Calu3 (cell line): ENCODE measurements at regions not wholly inside any gene's neighbourhood (a gene's known extent, or its start where the extent isn't known, plus 50 kb on each side); places are given as distances from the start of the nearest gene placed in this dataset.
"Not testable (repeated sequence)": the region's sequence is repeated elsewhere in the genome, so short reads cannot be mapped to it uniquely, and the experiment has no call there.

Experiments
- BruUV-seq: library from RNA; stranded (reverse); fragments of 400-500 nt; replicated peaks from 2 replicates; lab custom pipeline; 2021; lab: Mats Ljungman, UMichigan
- CTCF ChIA-PET: fragments of 300-600 bp; sonication (Branson Sonifier 250); formaldehyde crosslinking; loops from one replicate; lab custom pipeline; 2022; ENCODE audit warnings: antibody characterized with exemption; lab: Charles Lee
- DNase-seq: peaks from one replicate; pipeline ENCODE4 v3.0.0; 2022
- H3K27ac Mint-ChIP-seq: one replicate; pipeline ENCODE4 v1.8.0; 2022; ENCODE audit warnings: mixed read lengths; ENCODE audit not compliant: unreplicated experiment
- H3K27me3 Mint-ChIP-seq: one replicate; pipeline ENCODE4 v1.8.0; 2022; ENCODE audit warnings: mixed read lengths; ENCODE audit not compliant: unreplicated experiment
- H3K36me3 Mint-ChIP-seq: one replicate; pipeline ENCODE4 v1.8.0; 2022; ENCODE audit warnings: mild to moderate bottlenecking, moderate library complexity, mixed read lengths; ENCODE audit not compliant: insufficient read depth, unreplicated experiment
- H3K4me1 Mint-ChIP-seq: one replicate; pipeline ENCODE4 v1.8.0; 2022; ENCODE audit warnings: mild to moderate bottlenecking, low read depth, mixed read lengths; ENCODE audit not compliant: unreplicated experiment
- H3K4me3 Mint-ChIP-seq: one replicate; pipeline ENCODE4 v1.8.0; 2022; ENCODE audit warnings: mild to moderate bottlenecking, low read depth, moderate library complexity, mixed read lengths; ENCODE audit not compliant: unreplicated experiment
- H3K9me3 Mint-ChIP-seq: one replicate; pipeline ENCODE4 v1.8.0; 2022; ENCODE audit warnings: low read depth, mixed read lengths; ENCODE audit not compliant: unreplicated experiment
- intact Hi-C: fragments of 100-400 bp; cut with micrococcal nuclease; formaldehyde crosslinking; loops from one replicate; pipeline ENCODE4 v1.10.0; 2022; ENCODE audit not compliant: unreplicated experiment
- TF ChIP-seq, protein P1 (sequence below): fragments of 200-600 bp; IDR thresholded peaks from one replicate; pipeline ENCODE4 v1.8.0; 2022; ENCODE audit warnings: antibody characterized with exemption; ENCODE audit not compliant: unreplicated experiment

GRCh38 chr18:5704847-5705246 lies 161.1 kb upstream of the EPB41L3 start:
- no peak overlapping the region for H3K4me3 Mint-ChIP-seq
- H3K27ac Mint-ChIP-seq = no peak overlapping the region
- intact Hi-C loops = no loop called here
- peaks cover 7% of the 10 kb centered on the region for H3K9me3 Mint-ChIP-seq
- no peak for DNase-seq
- CTCF ChIA-PET = no interaction called here
- no peaks in the 10 kb centered on the region for H3K4me1 Mint-ChIP-seq
- TF ChIP-seq, protein P1, sequence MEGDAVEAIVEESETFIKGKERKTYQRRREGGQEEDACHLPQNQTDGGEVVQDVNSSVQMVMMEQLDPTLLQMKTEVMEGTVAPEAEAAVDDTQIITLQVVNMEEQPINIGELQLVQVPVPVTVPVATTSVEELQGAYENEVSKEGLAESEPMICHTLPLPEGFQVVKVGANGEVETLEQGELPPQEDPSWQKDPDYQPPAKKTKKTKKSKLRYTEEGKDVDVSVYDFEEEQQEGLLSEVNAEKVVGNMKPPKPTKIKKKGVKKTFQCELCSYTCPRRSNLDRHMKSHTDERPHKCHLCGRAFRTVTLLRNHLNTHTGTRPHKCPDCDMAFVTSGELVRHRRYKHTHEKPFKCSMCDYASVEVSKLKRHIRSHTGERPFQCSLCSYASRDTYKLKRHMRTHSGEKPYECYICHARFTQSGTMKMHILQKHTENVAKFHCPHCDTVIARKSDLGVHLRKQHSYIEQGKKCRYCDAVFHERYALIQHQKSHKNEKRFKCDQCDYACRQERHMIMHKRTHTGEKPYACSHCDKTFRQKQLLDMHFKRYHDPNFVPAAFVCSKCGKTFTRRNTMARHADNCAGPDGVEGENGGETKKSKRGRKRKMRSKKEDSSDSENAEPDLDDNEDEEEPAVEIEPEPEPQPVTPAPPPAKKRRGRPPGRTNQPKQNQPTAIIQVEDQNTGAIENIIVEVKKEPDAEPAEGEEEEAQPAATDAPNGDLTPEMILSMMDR = no peak
- BruUV-seq = no TSS peak
- H3K27me3 Mint-ChIP-seq = no peaks in the 10 kb centered on the region
- no peaks in the 10 kb centered on the region for H3K36me3 Mint-ChIP-seq

DNA sequence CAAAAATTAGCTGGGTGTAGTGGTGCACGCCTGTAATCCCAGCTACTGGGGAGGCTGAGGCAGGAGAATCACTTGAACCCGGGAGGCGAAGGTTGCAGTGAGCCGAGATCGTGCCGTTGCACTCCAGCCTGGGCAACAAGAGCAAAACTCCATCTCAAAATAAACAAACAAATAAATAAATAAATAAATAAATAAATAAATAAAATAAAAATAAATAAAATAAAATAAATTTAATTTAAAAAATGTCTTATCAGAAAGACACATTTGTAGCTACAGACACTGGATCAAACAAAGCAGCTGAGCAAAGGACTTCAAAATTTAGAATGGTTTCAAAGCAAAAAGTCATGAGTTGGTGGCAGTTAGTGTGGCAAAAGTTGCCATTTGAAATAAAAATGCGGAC lies 158.2 kb upstream of the EPB41L3 start:
- H3K4me1 Mint-ChIP-seq, H3K36me3 Mint-ChIP-seq, H3K27me3 Mint-ChIP-seq, H3K9me3 Mint-ChIP-seq, H3K27ac Mint-ChIP-seq, DNase-seq, BruUV-seq, intact Hi-C loops, H3K4me3 Mint-ChIP-seq, CTCF ChIA-PET: not testable (repeated sequence)

- CTCF ChIA-PET = no interaction called here
- Mint-ChIP-seq H3K36me3 (no peaks in the 10 kb centered on the region), H3K27me3 (no peaks in the 10 kb centered on the region), H3K27ac (no peak overlapping the region), H3K4me1 (no peaks in the 10 kb centered on the region), H3K4me3 (no peak overlapping the region), H3K9me3 (peaks cover 10% of the 10 kb centered on the region)
- no TSS peak for BruUV-seq
- no peak for DNase-seq
- TF ChIP-seq, protein P1 = no peak
- intact Hi-C loops = no loop called here
Observed at GRCh38 chr18:5693699-5694294, 150.0 kb upstream of the EPB41L3 start.

DNA sequence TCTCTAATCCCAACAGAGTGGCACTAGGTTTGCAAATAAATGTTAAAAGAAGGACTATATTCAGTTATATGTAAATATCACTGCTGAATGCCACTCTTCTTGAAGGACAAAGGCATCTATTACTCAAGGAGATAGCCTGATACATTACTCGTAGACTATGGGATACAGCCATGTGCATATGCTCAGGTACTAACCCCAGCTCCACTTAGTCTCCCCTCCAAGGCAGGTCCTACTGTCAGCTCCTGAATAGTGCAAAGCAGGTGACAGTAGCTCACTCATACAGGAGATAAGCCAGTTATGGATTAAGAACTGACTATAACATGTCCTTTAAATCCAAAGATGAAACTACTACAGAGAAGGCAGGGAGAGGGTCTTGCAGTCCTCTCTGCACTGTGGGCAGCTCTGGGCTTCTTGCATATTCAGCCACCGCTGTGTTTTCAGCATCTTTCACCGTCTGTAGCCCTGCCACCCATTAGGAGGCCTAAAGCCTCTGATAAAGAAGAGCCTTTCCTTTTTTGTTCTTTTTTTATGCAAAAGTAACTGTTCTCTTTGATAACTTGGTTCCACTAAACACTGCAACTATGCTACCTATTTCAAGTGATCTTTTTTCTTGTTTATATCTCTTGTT lies 135.1 kb upstream of the EPB41L3 start:
- Mint-ChIP-seq H3K36me3 (no peaks in the 10 kb centered on the region), H3K9me3 (peaks cover 7% of the 10 kb centered on the region), H3K27ac (no peak overlapping the region), H3K27me3 (no peaks in the 10 kb centered on the region), H3K4me1 (no peaks in the 10 kb centered on the region), H3K4me3 (no peak overlapping the region)
- CTCF ChIA-PET = no interaction called here
- intact Hi-C loops = no loop called here
- no peak for DNase-seq
- no TSS peak for BruUV-seq
- TF ChIP-seq, protein P1 = no peak

DNA sequence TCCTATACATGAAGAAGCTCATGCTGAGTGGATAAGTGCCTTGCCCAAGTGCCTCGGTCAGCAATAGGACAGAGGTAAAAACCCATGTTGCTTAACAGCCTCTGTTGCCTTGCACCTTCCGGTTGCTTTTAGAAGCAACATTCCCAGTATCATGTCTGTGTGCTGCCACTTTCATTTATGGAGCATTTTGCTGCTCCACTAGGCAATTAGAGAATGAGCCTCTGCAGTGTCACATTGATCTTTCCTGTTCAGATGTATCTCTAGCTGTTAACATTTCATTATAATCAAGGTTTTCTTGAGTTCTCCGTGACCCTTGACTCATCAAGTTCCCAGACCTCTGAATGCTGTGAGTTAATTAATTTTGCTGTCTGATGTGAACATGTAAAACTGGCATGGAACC lies 134.5 kb upstream of the EPB41L3 start:
- H3K27ac Mint-ChIP-seq = no peak overlapping the region
- no TSS peak for BruUV-seq
- H3K4me1 Mint-ChIP-seq = no peaks in the 10 kb centered on the region
- TF ChIP-seq, protein P1 = no peak
- H3K4me3 Mint-ChIP-seq = no peak overlapping the region
- CTCF ChIA-PET = no interaction called here
- no peaks in the 10 kb centered on the region for H3K27me3 Mint-ChIP-seq
- intact Hi-C loops = no loop called here
- no peak for DNase-seq
- peaks cover 7% of the 10 kb centered on the region for H3K9me3 Mint-ChIP-seq
- no peaks in the 10 kb centered on the region for H3K36me3 Mint-ChIP-seq
